ENCODE measurements at regions not wholly inside any gene's neighbourhood (a gene's known extent, or its start where the extent isn't known, plus 50 kb on each side); places are given as distances from the start of the nearest gene placed in this dataset.
"Not testable (repeated sequence)": the region's sequence is repeated elsewhere in the genome, so short reads cannot be mapped to it uniquely, and the experiment has no call there.

GRCh38 chr12:131627151-131628022 lies 83.5 kb upstream of the SFSWAP start:
- DNase-seq (ENCODE audit: low read depth, low spot score): not testable (repeated sequence)

- DNase-seq (ENCODE audit: low read depth, low spot score): no peak
These were observed 82.7 kb upstream of the SFSWAP start for GRCh38 chr12:131628023-131628740.

- no peak for DNase-seq (ENCODE audit: low read depth, low spot score)
These were observed 82.0 kb upstream of the SFSWAP start for GRCh38 chr12:131628766-131629448.

- no peak for DNase-seq (ENCODE audit: low read depth, low spot score)
These were observed 79.7 kb upstream of the SFSWAP start for GRCh38 chr12:131631230-131631629.

- DNase-seq (ENCODE audit: low read depth, low spot score): not testable (repeated sequence)
These were observed 78.8 kb upstream of the SFSWAP start for GRCh38 chr12:131631889-131632651.

- DNase-seq (ENCODE audit: low read depth, low spot score): not testable (repeated sequence)
These were observed 78.3 kb upstream of the SFSWAP start for GRCh38 chr12:131632652-131633023.

- not testable (repeated sequence) for DNase-seq (ENCODE audit: low read depth, low spot score)
These were observed 77.3 kb upstream of the SFSWAP start for GRCh38 chr12:131633610-131634009.

- DNase-seq (ENCODE audit: low read depth, low spot score): no peak
These were observed 76.9 kb upstream of the SFSWAP start for GRCh38 chr12:131634037-131634436.

- not testable (repeated sequence) for DNase-seq (ENCODE audit: low read depth, low spot score)
These were observed 75.9 kb upstream of the SFSWAP start for GRCh38 chr12:131635012-131635411.

- DNase-seq (ENCODE audit: low read depth, low spot score): no peak
These were observed 75.3 kb upstream of the SFSWAP start for GRCh38 chr12:131635491-131636122.

- DNase-seq (ENCODE audit: low read depth, low spot score): no peak
These were observed 74.6 kb upstream of the SFSWAP start for GRCh38 chr12:131636266-131636665.

- no peak for DNase-seq (ENCODE audit: low read depth, low spot score)
These were observed 73.7 kb upstream of the SFSWAP start for GRCh38 chr12:131636940-131637750.

GRCh38 chr12:131637986-131638385 lies 72.9 kb upstream of the SFSWAP start:
- DNase-seq (ENCODE audit: low read depth, low spot score): no peak

- DNase-seq (ENCODE audit: low read depth, low spot score): no peak
These were observed 71.5 kb upstream of the SFSWAP start for GRCh38 chr12:131639270-131639940.

GRCh38 chr12:131640525-131640924 lies 70.4 kb upstream of the SFSWAP start:
- no peak for DNase-seq (ENCODE audit: low read depth, low spot score)

- DNase-seq (ENCODE audit: low read depth, low spot score): no peak
These were observed 69.6 kb upstream of the SFSWAP start for GRCh38 chr12:131641315-131641714.

- DNase-seq (ENCODE audit: low read depth, low spot score): no peak
These were observed 68.8 kb upstream of the SFSWAP start for GRCh38 chr12:131642101-131642540.

GRCh38 chr12:131642771-131643170 lies 68.1 kb upstream of the SFSWAP start:
- DNase-seq (ENCODE audit: low read depth, low spot score): no peak

- DNase-seq (ENCODE audit: low read depth, low spot score): no peak
These were observed 67.0 kb upstream of the SFSWAP start for GRCh38 chr12:131643631-131644452.
